Testis (tissue), 2 donors: ENCODE measurements at regions not wholly inside any gene's neighbourhood (a gene's known extent, or its start where the extent isn't known, plus 50 kb on each side); places are given as distances from the start of the nearest gene placed in this dataset.

ENCODE experiments used
- POLR2A ChIP-seq: fragments of 450-650 bp; IDR thresholded peaks from one replicate; pipeline ENCODE4 v1.6.1; 2017; ENCODE audit warnings: antibody characterized with exemption, mild to moderate bottlenecking, moderate library complexity
- TF ChIP-seq, protein P1 (sequence below), 3 experiments: fragments of 450-650 bp in 2 of 3; fragments of 200-600 bp in 1 of 3; sonication (generic) in 1 of 3; IDR thresholded peaks; one replicate each; pipeline ENCODE4 v1.5.1; 2016 to 2019; ENCODE audit warnings: antibody characterized with exemption in 3 of 3, mild to moderate bottlenecking in 2 of 3, moderate library complexity in 1 of 3

DNA sequence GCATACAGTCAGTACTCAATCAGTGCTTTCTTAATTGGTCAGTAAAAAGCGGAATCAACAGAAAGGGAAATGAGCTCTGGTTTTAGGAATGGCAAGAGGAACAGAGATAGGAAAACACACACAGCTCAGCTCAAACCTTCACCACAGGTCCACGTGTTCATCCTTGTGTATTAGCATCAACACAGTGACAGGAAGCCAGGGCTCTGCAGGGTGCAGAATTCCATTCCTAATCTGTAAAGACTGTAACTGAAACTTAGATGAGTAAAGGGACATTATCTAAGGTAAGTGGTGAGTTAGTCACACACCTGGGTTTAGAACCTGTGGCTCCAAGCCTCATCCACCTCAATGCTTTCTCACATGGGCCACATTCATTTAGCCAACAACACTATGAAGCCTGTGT, 1242.2 kb upstream of the TMEM132C start:
- TF ChIP-seq, protein P1, sequence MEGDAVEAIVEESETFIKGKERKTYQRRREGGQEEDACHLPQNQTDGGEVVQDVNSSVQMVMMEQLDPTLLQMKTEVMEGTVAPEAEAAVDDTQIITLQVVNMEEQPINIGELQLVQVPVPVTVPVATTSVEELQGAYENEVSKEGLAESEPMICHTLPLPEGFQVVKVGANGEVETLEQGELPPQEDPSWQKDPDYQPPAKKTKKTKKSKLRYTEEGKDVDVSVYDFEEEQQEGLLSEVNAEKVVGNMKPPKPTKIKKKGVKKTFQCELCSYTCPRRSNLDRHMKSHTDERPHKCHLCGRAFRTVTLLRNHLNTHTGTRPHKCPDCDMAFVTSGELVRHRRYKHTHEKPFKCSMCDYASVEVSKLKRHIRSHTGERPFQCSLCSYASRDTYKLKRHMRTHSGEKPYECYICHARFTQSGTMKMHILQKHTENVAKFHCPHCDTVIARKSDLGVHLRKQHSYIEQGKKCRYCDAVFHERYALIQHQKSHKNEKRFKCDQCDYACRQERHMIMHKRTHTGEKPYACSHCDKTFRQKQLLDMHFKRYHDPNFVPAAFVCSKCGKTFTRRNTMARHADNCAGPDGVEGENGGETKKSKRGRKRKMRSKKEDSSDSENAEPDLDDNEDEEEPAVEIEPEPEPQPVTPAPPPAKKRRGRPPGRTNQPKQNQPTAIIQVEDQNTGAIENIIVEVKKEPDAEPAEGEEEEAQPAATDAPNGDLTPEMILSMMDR (IDR thresholded peaks at IDR 0.05), result no peak
- no peak for TF ChIP-seq POLR2A
